GM19455 (cell line): ENCODE measurements at regions not wholly inside any gene's neighbourhood (a gene's known extent, or its start where the extent isn't known, plus 50 kb on each side); places are given as distances from the start of the nearest gene placed in this dataset.
"Not testable (repeated sequence)": the region's sequence is repeated elsewhere in the genome, so short reads cannot be mapped to it uniquely, and the experiment has no call there.

ENCODE experiments used
- ATAC-seq: cut with Tn5 transposase; IDR thresholded peaks from one replicate; pipeline ENCODE4 v1.9.1; 2021; ENCODE audit not compliant: unreplicated experiment

GRCh38 chr5:144048259-144048856 is 122.1 kb downstream of the YIPF5 start:
- ATAC-seq: no peak

GRCh38 chr5:144055391-144055790 is 115.1 kb downstream of the YIPF5 start:
- not testable (repeated sequence) for ATAC-seq

- ATAC-seq: not testable (repeated sequence)
These were observed 110.4 kb downstream of the YIPF5 start for GRCh38 chr5:144060091-144060490.

- no peak for ATAC-seq
These were observed 109.9 kb downstream of the YIPF5 start for GRCh38 chr5:144060598-144060997.

- no peak for ATAC-seq
These were observed 104.7 kb downstream of the YIPF5 start for GRCh38 chr5:144065786-144066185.

GRCh38 chr5:144072518-144072927 is 97.9 kb downstream of the YIPF5 start:
- ATAC-seq: no peak

GRCh38 chr5:144076521-144077083 is 93.9 kb downstream of the YIPF5 start:
- ATAC-seq: no peak

- ATAC-seq: no peak
These were observed 87.3 kb downstream of the YIPF5 start for GRCh38 chr5:144083185-144083584.

GRCh38 chr5:144084971-144085370 is 85.5 kb downstream of the YIPF5 start:
- ATAC-seq: no peak

GRCh38 chr5:144085381-144085780 is 85.1 kb downstream of the YIPF5 start:
- no peak for ATAC-seq

- no peak for ATAC-seq
These were observed 84.2 kb downstream of the YIPF5 start for GRCh38 chr5:144086295-144086694.

- ATAC-seq: no peak
These were observed 82.9 kb downstream of the YIPF5 start for GRCh38 chr5:144087576-144087975.

- no peak for ATAC-seq
These were observed 82.0 kb downstream of the YIPF5 start for GRCh38 chr5:144088206-144089064.

- ATAC-seq: peak; percentile 62
These were observed 80.9 kb downstream of the YIPF5 start for GRCh38 chr5:144089401-144090021.

GRCh38 chr5:144092508-144092907 is 78.0 kb downstream of the YIPF5 start:
- ATAC-seq: no peak

- ATAC-seq: no peak
These were observed 77.1 kb downstream of the YIPF5 start for GRCh38 chr5:144093400-144093799.

GRCh38 chr5:144093868-144094267 is 76.6 kb downstream of the YIPF5 start:
- no peak for ATAC-seq

GRCh38 chr5:144100702-144101101 is 69.8 kb downstream of the YIPF5 start:
- ATAC-seq: no peak

GRCh38 chr5:144101616-144102015 is 68.8 kb downstream of the YIPF5 start:
- no peak for ATAC-seq

GRCh38 chr5:144102361-144102760 is 68.1 kb downstream of the YIPF5 start:
- no peak for ATAC-seq

- no peak for ATAC-seq
These were observed 67.5 kb downstream of the YIPF5 start for GRCh38 chr5:144102979-144103378.
